Ovary (tissue), 7 donors: ENCODE measurements at regions not wholly inside any gene's neighbourhood (a gene's known extent, or its start where the extent isn't known, plus 50 kb on each side); places are given as distances from the start of the nearest gene placed in this dataset.
A peak's percentile ranks its signal among the peaks of the same experiment; 100 is the strongest.

Source experiments
- DNase-seq, 5 donors: peaks; one replicate each; pipeline ENCODE4 v3.0.0-alpha.2; 2019 to 2020
- H3K27ac ChIP-seq, 2 donors: fragments of 200-600 bp; one replicate each; pipeline versions ENCODE4 v1.5.1 to v1.8.0; 2019 to 2022
- H3K27me3 ChIP-seq: fragments of 200-600 bp; one replicate; pipeline ENCODE4 v1.8.0; 2022
- H3K36me3 ChIP-seq: fragments of 200-600 bp; sonication (generic); one replicate; pipeline ENCODE4 v1.5.1; 2019
- H3K4me1 ChIP-seq: one replicate; pipeline ENCODE4 v1.8.1; 2013; ENCODE audit warnings: mild to moderate bottlenecking, moderate library complexity; ENCODE audit not compliant: insufficient read depth
- H3K4me3 ChIP-seq: fragments of 200-600 bp; sonication (generic); one replicate; pipeline ENCODE4 v1.5.1; 2017
- H3K9me3 ChIP-seq, 2 donors: fragments of 200-600 bp in 1 of 2; sonication (generic) in 1 of 2; one replicate each; pipeline versions ENCODE4 v1.5.1 to v1.8.1; 2013 to 2019; ENCODE audit warnings: mild to moderate bottlenecking in 1 of 2, moderate library complexity in 1 of 2
- CTCF ChIP-seq, 3 donors: fragments of 450-650 bp in 2 of 3; fragments of 200-600 bp in 1 of 3; IDR thresholded peaks; one replicate each; pipeline versions ENCODE4 v1.5.1 to v1.8.0; 2016 to 2022; ENCODE audit warnings: antibody characterized with exemption in 3 of 3, mild to moderate bottlenecking in 1 of 3
- EP300 ChIP-seq: sonication (generic); formaldehyde crosslinking; IDR thresholded peaks from one replicate; pipeline ENCODE4 v1.6.1; 2017; ENCODE audit warnings: antibody characterized with exemption
- POLR2A ChIP-seq: fragments of 450-650 bp; IDR thresholded peaks from one replicate; pipeline ENCODE4 v1.6.1; 2017; ENCODE audit warnings: antibody characterized with exemption, mild to moderate bottlenecking, moderate library complexity
- WGBS, 3 donors: extraction: QIAGEN DNeasy Blood & Tissue Kit in 1 of 3; methylation state at CpG; one replicate each; pipeline versions ENCODE4 v1.1.5 to v1.1.7; 2013 to 2017; 5-methylcytosine and 5-hydroxymethylcytosine counted together
- intact Hi-C, 4 donors: fragments of 100-400 bp; cut with DNase I; formaldehyde crosslinking; loops; one replicate each; pipeline versions ENCODE4 v1.11.0 to v1.15.1; 2022 to 2023
- donor health status: DM: no; HTN: no; CAD: no; lungs with moderate emphysema.
- donor health status: DM: no; HTN: no; CAD: no.
- donor health status: Bipolar disorder and iron deficiency.
- donor health status: DM: no; HTN: no; CAD: no.
- donor health status: DM: yes; HTN: yes; CAD: no.

DNA sequence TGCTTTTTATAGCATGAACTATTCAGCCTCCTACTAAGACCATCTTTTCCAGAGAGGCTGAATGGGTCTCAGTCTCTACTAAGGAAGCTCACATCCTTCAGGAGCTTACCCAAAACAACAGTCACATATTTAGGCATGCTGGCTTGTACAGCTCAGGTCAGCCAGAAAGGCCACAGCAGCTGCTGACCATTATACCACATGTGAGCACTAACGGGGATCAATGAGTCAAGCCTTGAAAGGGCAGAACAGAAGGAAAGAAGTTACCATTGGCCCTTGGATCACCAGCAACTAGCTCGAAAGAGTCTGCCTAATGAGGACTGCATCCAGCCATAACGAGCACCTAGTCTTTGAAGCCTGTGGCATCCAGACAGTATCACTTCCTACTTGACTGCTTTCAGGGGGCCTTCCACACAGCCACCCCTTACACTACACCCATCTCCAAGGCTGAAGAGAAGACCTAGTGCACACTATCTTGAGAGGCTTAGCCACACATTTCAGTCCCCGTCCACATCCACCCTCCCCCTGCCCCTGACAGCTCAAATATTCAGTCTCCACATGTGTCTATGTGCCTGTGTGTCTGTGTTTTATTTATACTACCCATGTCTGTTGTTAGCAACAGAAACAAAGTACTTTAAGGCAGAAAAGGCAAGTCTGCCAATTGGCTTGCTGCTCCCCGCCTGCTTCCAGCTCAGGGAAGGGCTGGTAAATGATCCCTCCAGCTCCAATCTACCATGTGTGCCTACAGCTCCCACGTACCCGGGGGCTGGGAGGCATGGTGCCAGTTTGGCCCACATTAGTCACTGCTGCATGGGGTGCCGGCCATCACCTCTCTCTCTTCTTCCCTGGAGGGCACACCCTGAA, 95.5 kb downstream of the RPL27A start:
- H3K27ac ChIP-seq = peak overlapping the region in 1 of 2 donors; percentile 78
- intact Hi-C loops = loop anchor here in 1 of 4 donors (5.0 kb wide), 1 partner anchor 51 kb away; no protein-coding TSS in a partner anchor
- no peaks in the 10 kb centered on the region for H3K9me3 ChIP-seq
- 4 to 8% (median 7%) methylated on average over 8 of the region's 8 CpGs for WGBS, 3 donors
- H3K36me3 ChIP-seq = no peaks in the 10 kb centered on the region
- TF ChIP-seq POLR2A (no peak), EP300 (no peak), CTCF (IDR thresholded peaks at IDR 0.05) (no peak)
- H3K4me1 ChIP-seq = peaks cover 42% of the 10 kb centered on the region
- H3K27me3 ChIP-seq = no peaks in the 10 kb centered on the region
- DNase-seq = peak; percentile 62 to 84 (median 78)
- no peak overlapping the region for H3K4me3 ChIP-seq

- Histone ChIP-seq H3K27ac (peak overlapping the region in 1 of 2 donors; percentile 78), H3K4me1 (peaks cover 37% of the 10 kb centered on the region), H3K4me3 (no peak overlapping the region), H3K27me3 (no peaks in the 10 kb centered on the region), H3K9me3 (no peaks in the 10 kb centered on the region), H3K36me3 (no peaks in the 10 kb centered on the region)
- DNase-seq = no peak
- TF ChIP-seq CTCF (IDR thresholded peaks at IDR 0.05) (no peak), EP300 (no peak), POLR2A (no peak)
- 57 to 67% (median 58%) methylated on average over 4 of the region's 4 CpGs for WGBS, 3 donors
- intact Hi-C loops = loop anchor here in 1 of 4 donors (5.0 kb wide), 1 partner anchor 52 kb away; no protein-coding TSS in a partner anchor
Measured at GRCh38 chr11:8779107-8779506, 96.5 kb downstream of the RPL27A start.

- 70 to 77% (median 77%) methylated on average over 10 of the region's 10 CpGs for WGBS, 3 donors
- Histone ChIP-seq H3K27me3 (no peaks in the 10 kb centered on the region), H3K4me3 (no peak overlapping the region), H3K9me3 (no peaks in the 10 kb centered on the region), H3K4me1 (peaks cover 32% of the 10 kb centered on the region), H3K27ac (no peak overlapping the region), H3K36me3 (no peaks in the 10 kb centered on the region)
- no peak for TF ChIP-seq POLR2A
- no peak for TF ChIP-seq CTCF (IDR thresholded peaks at IDR 0.05)
- no peak for TF ChIP-seq EP300
- intact Hi-C loops = loop anchor here in 1 of 4 donors (5.0 kb wide), 1 partner anchor 52 kb away; no protein-coding TSS in a partner anchor
- no peak for DNase-seq
Measured at GRCh38 chr11:8779732-8780131, 97.1 kb downstream of the RPL27A start.

DNA sequence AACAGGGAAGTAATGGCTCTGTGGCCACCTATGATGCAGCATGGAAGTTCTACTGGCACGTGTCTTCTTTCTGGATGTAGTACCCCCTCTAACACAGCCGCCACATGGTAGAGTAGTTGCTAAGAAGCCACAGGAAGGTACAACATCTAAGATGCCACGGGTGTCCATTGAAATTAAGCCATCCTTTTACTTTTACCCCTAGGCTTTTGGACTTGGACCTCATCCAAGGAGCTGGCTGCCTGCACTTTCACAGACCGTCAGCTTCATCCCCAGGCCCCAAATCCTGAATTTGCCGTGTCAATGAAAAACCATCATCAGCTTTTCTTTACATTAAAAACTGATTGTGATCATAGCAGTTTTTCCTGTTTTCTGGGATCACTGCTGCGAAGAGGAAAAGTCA, 102.4 kb downstream of the RPL27A start:
- no peak for DNase-seq
- no peaks in the 10 kb centered on the region for H3K36me3 ChIP-seq
- WGBS, 3 donors = 73 to 77% (median 75%) methylated on average over 6 of the region's 6 CpGs
- H3K27ac ChIP-seq = no peak overlapping the region
- no peak for TF ChIP-seq POLR2A
- TF ChIP-seq EP300 = no peak
- TF ChIP-seq CTCF (IDR thresholded peaks at IDR 0.05) = no peak
- H3K9me3 ChIP-seq = no peaks in the 10 kb centered on the region
- intact Hi-C loops = no loop called here
- H3K4me1 ChIP-seq = peaks cover 14% of the 10 kb centered on the region
- no peak overlapping the region for H3K4me3 ChIP-seq
- H3K27me3 ChIP-seq = no peaks in the 10 kb centered on the region
